Adrenal gland (tissue), 5 donors: ENCODE measurements at regions not wholly inside any gene's neighbourhood (a gene's known extent, or its start where the extent isn't known, plus 50 kb on each side); places are given as distances from the start of the nearest gene placed in this dataset.

Experiments
- POLR2A ChIP-seq, 2 donors: fragments of 450-650 bp; IDR thresholded peaks; one replicate each; pipeline ENCODE4 v1.6.1; 2017; ENCODE audit warnings: antibody characterized with exemption in 2 of 2, mild to moderate bottlenecking in 2 of 2, moderate library complexity in 1 of 2
- TF ChIP-seq, protein P1 (sequence below), 6 experiments: fragments of 450-650 bp in 4 of 6; fragments of 200-600 bp in 2 of 6; sonication (generic) in 1 of 6; IDR thresholded peaks; 1 replicate in 5 of 6; 2 replicates in 1 of 6; pipeline versions ENCODE4 v1.5.1 to v1.8.0; 2016 to 2021; ENCODE audit warnings: antibody characterized with exemption in 6 of 6, mild to moderate bottlenecking in 2 of 6, moderate library complexity in 1 of 6
- donor health status: DM: no; HTN: no; CAD: no.

DNA sequence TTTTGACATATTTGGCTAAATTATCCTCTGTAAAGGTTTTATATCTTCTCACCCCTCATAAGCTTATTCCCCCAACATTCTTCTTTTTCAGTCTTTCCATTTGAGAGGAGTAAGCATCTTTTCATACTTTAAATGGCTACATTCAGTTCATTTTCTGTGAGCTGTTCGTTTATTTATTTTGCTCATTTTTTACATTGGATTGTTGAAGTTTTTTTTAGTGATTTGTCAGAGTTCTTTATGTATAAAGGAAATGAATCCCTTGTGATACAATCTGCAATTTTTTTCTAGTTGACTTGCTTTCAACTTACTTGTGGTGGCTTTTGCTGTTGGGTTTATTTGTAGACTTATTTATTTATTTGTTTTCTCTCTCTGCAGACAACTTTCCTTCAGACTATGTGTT, 250.3 kb downstream of the DLEU7 start:
- TF ChIP-seq, protein P1, sequence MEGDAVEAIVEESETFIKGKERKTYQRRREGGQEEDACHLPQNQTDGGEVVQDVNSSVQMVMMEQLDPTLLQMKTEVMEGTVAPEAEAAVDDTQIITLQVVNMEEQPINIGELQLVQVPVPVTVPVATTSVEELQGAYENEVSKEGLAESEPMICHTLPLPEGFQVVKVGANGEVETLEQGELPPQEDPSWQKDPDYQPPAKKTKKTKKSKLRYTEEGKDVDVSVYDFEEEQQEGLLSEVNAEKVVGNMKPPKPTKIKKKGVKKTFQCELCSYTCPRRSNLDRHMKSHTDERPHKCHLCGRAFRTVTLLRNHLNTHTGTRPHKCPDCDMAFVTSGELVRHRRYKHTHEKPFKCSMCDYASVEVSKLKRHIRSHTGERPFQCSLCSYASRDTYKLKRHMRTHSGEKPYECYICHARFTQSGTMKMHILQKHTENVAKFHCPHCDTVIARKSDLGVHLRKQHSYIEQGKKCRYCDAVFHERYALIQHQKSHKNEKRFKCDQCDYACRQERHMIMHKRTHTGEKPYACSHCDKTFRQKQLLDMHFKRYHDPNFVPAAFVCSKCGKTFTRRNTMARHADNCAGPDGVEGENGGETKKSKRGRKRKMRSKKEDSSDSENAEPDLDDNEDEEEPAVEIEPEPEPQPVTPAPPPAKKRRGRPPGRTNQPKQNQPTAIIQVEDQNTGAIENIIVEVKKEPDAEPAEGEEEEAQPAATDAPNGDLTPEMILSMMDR (IDR thresholded peaks at IDR 0.05): no peak
- TF ChIP-seq POLR2A (IDR thresholded peaks at IDR 0.05): no peak
